DND-41 (cell line): ENCODE measurements at regions not wholly inside any gene's neighbourhood (a gene's known extent, or its start where the extent isn't known, plus 50 kb on each side); places are given as distances from the start of the nearest gene placed in this dataset.

Source experiments
- CTCF ChIP-seq: IDR thresholded peaks from 2 replicates; pipeline ENCODE4 v1.5.1; 2012; ENCODE audit warnings: borderline replicate concordance, low read length, moderate library complexity, mild to moderate bottlenecking; ENCODE audit not compliant: poor library complexity, severe bottlenecking; ENCODE audit errors: extremely low read depth
- EZH2 ChIP-seq: IDR thresholded peaks from 3 replicates; pipeline ENCODE4 v1.6.1; 2012; ENCODE audit warnings: borderline replicate concordance, low read depth, mild to moderate bottlenecking, moderate library complexity, low read length, inconsistent platforms; ENCODE audit not compliant: severe bottlenecking

GRCh38 chr1:98385652-98386051 lies 275.9 kb upstream of the SNX7 start:
- TF ChIP-seq EZH2 = no peak
- no peak for TF ChIP-seq CTCF
